ENCODE measurements at regions not wholly inside any gene's neighbourhood (a gene's known extent, or its start where the extent isn't known, plus 50 kb on each side); places are given as distances from the start of the nearest gene placed in this dataset.

GRCh38 chr18:47427923-47428637 is 176.6 kb upstream of the SKOR2 start:
- no peak for TF ChIP-seq E2F2 (CRISPR knock-in tag; IDR thresholded peaks at IDR 0.05; ENCODE audit: borderline replicate concordance)
- TF ChIP-seq ZNF362 (CRISPR knock-in tag; IDR thresholded peaks at IDR 0.05; ENCODE audit: borderline replicate concordance): no peak
- no peak for TF ChIP-seq CTCF (CRISPR knock-in tag; IDR thresholded peaks at IDR 0.05)
- no peak for TF ChIP-seq RELA (CRISPR knock-in tag; IDR thresholded peaks at IDR 0.05)
- no peak for TF ChIP-seq MYC (CRISPR knock-in tag; IDR thresholded peaks at IDR 0.05; ENCODE audit: borderline replicate concordance)
- TF ChIP-seq KLF9 (CRISPR knock-in tag; IDR thresholded peaks at IDR 0.05; ENCODE audit: low read depth): no peak
- TF ChIP-seq JUND (CRISPR knock-in tag; IDR thresholded peaks at IDR 0.05): no peak
- no peak for TF ChIP-seq SOX5 (CRISPR knock-in tag; IDR thresholded peaks at IDR 0.05; ENCODE audit: borderline replicate concordance)
